ENCODE measurements at regions not wholly inside any gene's neighbourhood (a gene's known extent, or its start where the extent isn't known, plus 50 kb on each side); places are given as distances from the start of the nearest gene placed in this dataset.

- TF ChIP-seq ZSCAN21 (CRISPR knock-in tag; IDR thresholded peaks at IDR 0.05; ENCODE audit: borderline replicate concordance) (0 out of 2 replicates have a peak, but pooled peaks have one; percentile 24), ZNF781 (CRISPR knock-in tag; IDR thresholded peaks at IDR 0.05; ENCODE audit: borderline replicate concordance, not compliant biosample characterization) (no peak), KLF9 (CRISPR knock-in tag; IDR thresholded peaks at IDR 0.05; ENCODE audit: low read depth) (no peak), GTF2F1 (IDR thresholded peaks at IDR 0.05; ENCODE audit: low read length) (no peak), ESRRA (CRISPR knock-in tag; IDR thresholded peaks at IDR 0.05; ENCODE audit: low read depth) (no peak), MYPOP (CRISPR knock-in tag; IDR thresholded peaks at IDR 0.05) (no peak; the same call in 1 of the 2 replicates), ARNT (IDR thresholded peaks at IDR 0.05) (no peak), CENPX (CRISPR knock-in tag; IDR thresholded peaks at IDR 0.05) (no peak), PPARG (CRISPR knock-in tag; conservative IDR thresholded peaks at IDR 0.05) (peak; percentile 90), ARID5B (CRISPR knock-in tag; IDR thresholded peaks at IDR 0.05) (peak; percentile 100), MAFG (CRISPR knock-in tag; IDR thresholded peaks at IDR 0.05) (no peak), HIC2 (CRISPR knock-in tag; IDR thresholded peaks at IDR 0.05; ENCODE audit: low read depth) (no peak), KAT2B (IDR thresholded peaks at IDR 0.05; ENCODE audit: borderline replicate concordance, low read depth, low read length) (no peak), TAF15 (IDR thresholded peaks at IDR 0.05; ENCODE audit: low read depth, low read length, poor library complexity, severe bottlenecking) (no peak), ZNF557 (CRISPR knock-in tag; IDR thresholded peaks at IDR 0.05) (no peak), ARID3A (IDR thresholded peaks at IDR 0.05; ENCODE audit: low read depth, low read length) (peak; percentile 100)
- TF ChIP-seq, protein P1, sequence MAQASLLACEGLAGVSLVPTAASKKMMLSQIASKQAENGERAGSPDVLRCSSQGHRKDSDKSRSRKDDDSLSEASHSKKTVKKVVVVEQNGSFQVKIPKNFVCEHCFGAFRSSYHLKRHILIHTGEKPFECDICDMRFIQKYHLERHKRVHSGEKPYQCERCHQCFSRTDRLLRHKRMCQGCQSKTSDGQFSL (CRISPR knock-in tag; IDR thresholded peaks at IDR 0.05): no peak
- TF ChIP-seq, protein P2, sequence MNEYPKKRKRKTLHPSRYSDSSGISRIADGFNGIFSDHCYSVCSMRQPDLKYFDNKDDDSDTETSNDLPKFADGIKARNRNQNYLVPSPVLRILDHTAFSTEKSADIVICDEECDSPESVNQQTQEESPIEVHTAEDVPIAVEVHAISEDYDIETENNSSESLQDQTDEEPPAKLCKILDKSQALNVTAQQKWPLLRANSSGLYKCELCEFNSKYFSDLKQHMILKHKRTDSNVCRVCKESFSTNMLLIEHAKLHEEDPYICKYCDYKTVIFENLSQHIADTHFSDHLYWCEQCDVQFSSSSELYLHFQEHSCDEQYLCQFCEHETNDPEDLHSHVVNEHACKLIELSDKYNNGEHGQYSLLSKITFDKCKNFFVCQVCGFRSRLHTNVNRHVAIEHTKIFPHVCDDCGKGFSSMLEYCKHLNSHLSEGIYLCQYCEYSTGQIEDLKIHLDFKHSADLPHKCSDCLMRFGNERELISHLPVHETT (CRISPR knock-in tag; conservative IDR thresholded peaks at IDR 0.05): no peak
- TF ChIP-seq, protein P3, sequence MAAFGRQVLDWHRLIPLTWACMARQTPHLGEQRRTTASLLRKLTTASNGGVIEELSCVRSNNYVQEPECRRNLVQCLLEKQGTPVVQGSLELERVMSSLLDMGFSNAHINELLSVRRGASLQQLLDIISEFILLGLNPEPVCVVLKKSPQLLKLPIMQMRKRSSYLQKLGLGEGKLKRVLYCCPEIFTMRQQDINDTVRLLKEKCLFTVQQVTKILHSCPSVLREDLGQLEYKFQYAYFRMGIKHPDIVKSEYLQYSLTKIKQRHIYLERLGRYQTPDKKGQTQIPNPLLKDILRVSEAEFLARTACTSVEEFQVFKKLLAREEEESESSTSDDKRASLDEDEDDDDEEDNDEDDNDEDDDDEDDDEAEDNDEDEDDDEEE (CRISPR knock-in tag; IDR thresholded peaks at IDR 0.05): no peak
Measured at GRCh38 chr15:36506733-36507356, 72.6 kb upstream of the CDIN1 start (continued).

Data from HepG2 (cell line).